ENCODE measurements at regions not wholly inside any gene's neighbourhood (a gene's known extent, or its start where the extent isn't known, plus 50 kb on each side); places are given as distances from the start of the nearest gene placed in this dataset.

GRCh38 chr10:89073719-89074118, 83.1 kb downstream of the FAS start:
- Histone ChIP-seq H3K9me3 (no peaks in the 10 kb centered on the region), H3K4me3 (ENCODE audit: low read depth, low read length) (no peak overlapping the region), H3K4me1 (no peaks in the 10 kb centered on the region), H3K36me3 (ENCODE audit: control insufficient read depth, insufficient read depth, low read length) (no peaks in the 10 kb centered on the region), H3K27me3 (replicated peaks; ENCODE audit: control insufficient read depth, insufficient read depth, low read length) (no peaks in the 10 kb centered on the region)
- intact Hi-C loops (cut with micrococcal nuclease; ENCODE audit: unreplicated experiment): no loop called here
- POLR2A ChIA-PET: no interaction called here
- Mint-ChIP-seq H3K27me3 (ENCODE audit: insufficient read depth, unreplicated experiment) (peaks cover 22% of the 10 kb centered on the region), H3K4me1 (ENCODE audit: low read depth, unreplicated experiment) (no peaks in the 10 kb centered on the region), H3K4me3 (ENCODE audit: unreplicated experiment) (no peak overlapping the region), H3K9me3 (ENCODE audit: unreplicated experiment) (no peaks in the 10 kb centered on the region), H3K27ac (ENCODE audit: unreplicated experiment) (no peak overlapping the region), H3K36me3 (ENCODE audit: insufficient read depth, unreplicated experiment) (no peaks in the 10 kb centered on the region)
- BruUV-seq (replicated peaks): no TSS peak
- DNase-seq: no peak
- TF ChIP-seq CTCF (IDR thresholded peaks at IDR 0.05; ENCODE audit: insufficient read depth in 1 of 2, low read depth in 1 of 2, low read length in 1 of 2, severe bottlenecking in 1 of 2, unreplicated experiment in 1 of 2): no peak
- CTCF ChIA-PET: no interaction called here

- Histone ChIP-seq H3K27me3 (replicated peaks; ENCODE audit: control insufficient read depth, insufficient read depth, low read length) (no peaks in the 10 kb centered on the region; the same call in 1 of the 2 replicates), H3K4me3 (ENCODE audit: low read depth, low read length) (no peak overlapping the region), H3K4me1 (no peaks in the 10 kb centered on the region), H3K9me3 (no peaks in the 10 kb centered on the region), H3K36me3 (ENCODE audit: control insufficient read depth, insufficient read depth, low read length) (no peaks in the 10 kb centered on the region)
- no peak for DNase-seq
- Mint-ChIP-seq H3K4me1 (ENCODE audit: low read depth, unreplicated experiment) (no peaks in the 10 kb centered on the region), H3K4me3 (ENCODE audit: unreplicated experiment) (no peak overlapping the region), H3K9me3 (ENCODE audit: unreplicated experiment) (no peaks in the 10 kb centered on the region), H3K27ac (ENCODE audit: unreplicated experiment) (no peak overlapping the region), H3K36me3 (ENCODE audit: insufficient read depth, unreplicated experiment) (no peaks in the 10 kb centered on the region), H3K27me3 (ENCODE audit: insufficient read depth, unreplicated experiment) (peaks cover 13% of the 10 kb centered on the region)
- no TSS peak for BruUV-seq (replicated peaks)
- CTCF ChIA-PET: no interaction called here
- no peak for TF ChIP-seq CTCF (IDR thresholded peaks at IDR 0.05; ENCODE audit: insufficient read depth in 1 of 2, low read depth in 1 of 2, low read length in 1 of 2, severe bottlenecking in 1 of 2, unreplicated experiment in 1 of 2)
- intact Hi-C loops (cut with micrococcal nuclease; ENCODE audit: unreplicated experiment): no loop called here
- POLR2A ChIA-PET: no interaction called here
Observed at GRCh38 chr10:89069589-89069988, 79.0 kb downstream of the FAS start.
